ENCODE measurements at regions not wholly inside any gene's neighbourhood (a gene's known extent, or its start where the extent isn't known, plus 50 kb on each side); places are given as distances from the start of the nearest gene placed in this dataset.
"Not testable (repeated sequence)": the region's sequence is repeated elsewhere in the genome, so short reads cannot be mapped to it uniquely, and the experiment has no call there.

- DNase-seq = no peak
Measured at GRCh38 chr12:68425998-68426397, 93.8 kb upstream of the MDM1 start.

- no peak for DNase-seq
Measured at GRCh38 chr12:68428211-68428610, 96.0 kb upstream of the MDM1 start.

GRCh38 chr12:68428724-68429501, 96.8 kb upstream of the MDM1 start:
- DNase-seq = no peak

GRCh38 chr12:68429696-68430095, 97.5 kb upstream of the MDM1 start:
- no peak for DNase-seq

- DNase-seq = no peak
Measured at GRCh38 chr12:68431786-68432185, 99.6 kb upstream of the MDM1 start.

GRCh38 chr12:68432622-68433021, 100.5 kb upstream of the MDM1 start:
- DNase-seq = no peak

- no peak for DNase-seq
Measured at GRCh38 chr12:68434391-68435298, 102.5 kb upstream of the MDM1 start.

GRCh38 chr12:68435299-68435637, 103.1 kb upstream of the MDM1 start:
- no peak for DNase-seq

GRCh38 chr12:68435816-68436215, 103.7 kb upstream of the MDM1 start:
- DNase-seq = no peak

- no peak for DNase-seq
Measured at GRCh38 chr12:68438601-68439000, 106.4 kb upstream of the MDM1 start.

- DNase-seq = no peak
Measured at GRCh38 chr12:68439368-68440045, 107.3 kb upstream of the MDM1 start.

- DNase-seq = no peak
Measured at GRCh38 chr12:68440068-68440581, 108.0 kb upstream of the MDM1 start.

GRCh38 chr12:68441167-68441566, 109.0 kb upstream of the MDM1 start:
- DNase-seq = no peak

- DNase-seq = not testable (repeated sequence)
Measured at GRCh38 chr12:68442353-68442972, 110.3 kb upstream of the MDM1 start.

GRCh38 chr12:68443695-68444094, 111.5 kb upstream of the MDM1 start:
- not testable (repeated sequence) for DNase-seq

- DNase-seq = no peak
Measured at GRCh38 chr12:68445824-68446223, 113.7 kb upstream of the MDM1 start.

- no peak for DNase-seq
Measured at GRCh38 chr12:68446384-68446783, 114.2 kb upstream of the MDM1 start.

GRCh38 chr12:68446901-68447796, 115.0 kb upstream of the MDM1 start:
- no peak for DNase-seq

GRCh38 chr12:68447797-68448260, 115.7 kb upstream of the MDM1 start:
- DNase-seq = no peak

GRCh38 chr12:68449196-68449595, 117.0 kb upstream of the MDM1 start:
- no peak for DNase-seq

GRCh38 chr12:68450947-68451260, 118.7 kb upstream of the MDM1 start:
- peak; percentile 56 for DNase-seq

Data from stimulated activated CD4-positive, alpha-beta T cell treated with anti-CD3 and anti-CD28 coated beads, Interleukin-4, amount 100 ng/mL, for 24 hours (primary cell).